ENCODE measurements at regions not wholly inside any gene's neighbourhood (a gene's known extent, or its start where the extent isn't known, plus 50 kb on each side); places are given as distances from the start of the nearest gene placed in this dataset.
"Not testable (repeated sequence)": the region's sequence is repeated elsewhere in the genome, so short reads cannot be mapped to it uniquely, and the experiment has no call there.

DNA sequence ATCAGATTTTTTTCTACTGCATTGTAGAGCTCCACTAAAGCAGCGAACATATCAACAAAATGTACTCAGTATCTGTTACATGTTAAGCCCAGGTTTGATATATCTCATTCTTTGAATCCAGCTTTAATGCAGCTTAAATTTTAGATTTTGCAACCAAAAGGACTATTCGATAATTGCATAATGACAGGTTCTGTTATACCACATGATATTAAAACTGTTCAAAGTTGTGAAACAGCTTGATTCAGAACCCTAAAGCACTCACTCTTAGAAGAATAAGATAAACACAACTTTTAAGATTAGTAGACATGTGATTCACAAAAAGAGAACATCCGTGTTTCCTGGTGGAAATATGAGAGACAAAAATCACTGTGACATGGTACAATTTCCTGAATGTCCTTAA lies 427.9 kb downstream of the CDH11 start:
- ATAC-seq (no peak), DNase-seq (no peak)
- Histone ChIP-seq H3K27ac (ENCODE audit: low read length) (no peak overlapping the region), H3K9me3 (ENCODE audit: control insufficient read depth, low read length) (no peaks in the 10 kb centered on the region), H3K27me3 (ENCODE audit: control insufficient read depth, insufficient read depth) (no peaks in the 10 kb centered on the region), H3K4me1 (ENCODE audit: control insufficient read depth, insufficient read depth, low read length) (no peaks in the 10 kb centered on the region), H3K4me3 (ENCODE audit: low read length) (no peak overlapping the region)
- WGBS, result 76% methylated on average over 3 of the region's 3 CpGs
- intact Hi-C loops (cut with DNase I), result no loop called here

DNA sequence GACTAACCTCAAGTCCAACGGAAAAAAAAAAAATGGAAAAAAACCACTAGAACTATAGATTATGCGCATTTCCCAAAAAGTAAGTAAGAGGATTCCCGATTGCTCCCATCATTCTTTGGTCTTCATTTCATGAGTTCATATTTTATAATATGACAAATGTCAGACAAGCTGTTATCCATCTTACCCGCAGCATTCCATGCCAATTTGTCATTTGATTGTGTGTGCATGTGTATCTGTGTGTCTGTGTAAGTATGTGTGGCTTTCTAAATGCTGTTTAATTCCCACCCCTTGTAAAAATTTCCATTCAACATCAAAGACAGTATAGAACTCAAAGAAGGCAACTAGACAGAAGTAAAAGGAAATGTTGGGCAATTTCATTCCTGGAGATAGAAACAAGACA lies 434.1 kb downstream of the CDH11 start:
- ATAC-seq, result no peak
- intact Hi-C loops (cut with DNase I), result no loop called here

DNA sequence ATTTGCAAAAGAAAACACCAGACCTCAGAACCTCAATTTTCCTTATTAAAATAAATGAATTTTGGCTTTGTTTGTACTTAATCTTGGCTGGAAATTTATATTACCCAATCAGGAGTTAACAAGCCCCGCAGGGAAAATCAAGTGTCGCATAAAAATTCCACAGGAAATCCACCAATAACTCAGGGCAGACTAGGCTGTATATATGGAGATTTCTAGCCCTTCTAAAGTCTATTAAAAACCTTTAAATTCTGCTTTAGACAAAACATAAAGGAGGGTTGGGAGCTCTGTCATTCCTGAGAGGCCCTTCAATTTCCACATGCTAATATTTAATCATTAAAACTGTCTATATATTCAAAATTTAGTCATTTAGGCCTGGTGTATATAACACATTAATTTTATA lies 434.7 kb downstream of the CDH11 start:
- 75% methylated on average over 2 of the region's 2 CpGs for WGBS
- Histone ChIP-seq H3K4me1 (ENCODE audit: control insufficient read depth, insufficient read depth, low read length) (no peaks in the 10 kb centered on the region), H3K9me3 (ENCODE audit: control insufficient read depth, low read length) (no peaks in the 10 kb centered on the region), H3K27ac (ENCODE audit: low read length) (no peak overlapping the region), H3K27me3 (ENCODE audit: control insufficient read depth, insufficient read depth) (no peaks in the 10 kb centered on the region), H3K4me3 (ENCODE audit: low read length) (no peak overlapping the region)
- no peak for DNase-seq
- intact Hi-C loops (cut with DNase I), result no loop called here
- no peak for ATAC-seq

More for the DNA sequence above, 434.1 kb downstream of the CDH11 start:
- H3K27me3 ChIP-seq (ENCODE audit: control insufficient read depth, insufficient read depth), result no peaks in the 10 kb centered on the region
- no peak for DNase-seq
- no peaks in the 10 kb centered on the region for H3K4me1 ChIP-seq (ENCODE audit: control insufficient read depth, insufficient read depth, low read length)
- no peaks in the 10 kb centered on the region for H3K9me3 ChIP-seq (ENCODE audit: control insufficient read depth, low read length)
- WGBS, result 88% methylated on average over 4 of the region's 4 CpGs
- no peak overlapping the region for H3K4me3 ChIP-seq (ENCODE audit: low read length)
- no peak overlapping the region for H3K27ac ChIP-seq (ENCODE audit: low read length)

- no peaks in the 10 kb centered on the region for H3K4me1 ChIP-seq (ENCODE audit: control insufficient read depth, insufficient read depth, low read length)
- ATAC-seq, result no peak
- intact Hi-C loops (cut with DNase I), result no loop called here
- 67% methylated on average over 4 of the region's 4 CpGs for WGBS
- DNase-seq, result no peak
- no peak overlapping the region for H3K27ac ChIP-seq (ENCODE audit: low read length)
- no peak overlapping the region for H3K4me3 ChIP-seq (ENCODE audit: low read length)
- H3K27me3 ChIP-seq (ENCODE audit: control insufficient read depth, insufficient read depth), result no peaks in the 10 kb centered on the region
- no peaks in the 10 kb centered on the region for H3K9me3 ChIP-seq (ENCODE audit: control insufficient read depth, low read length)
Measured at GRCh38 chr16:64679976-64680690, 441.7 kb downstream of the CDH11 start.

DNA sequence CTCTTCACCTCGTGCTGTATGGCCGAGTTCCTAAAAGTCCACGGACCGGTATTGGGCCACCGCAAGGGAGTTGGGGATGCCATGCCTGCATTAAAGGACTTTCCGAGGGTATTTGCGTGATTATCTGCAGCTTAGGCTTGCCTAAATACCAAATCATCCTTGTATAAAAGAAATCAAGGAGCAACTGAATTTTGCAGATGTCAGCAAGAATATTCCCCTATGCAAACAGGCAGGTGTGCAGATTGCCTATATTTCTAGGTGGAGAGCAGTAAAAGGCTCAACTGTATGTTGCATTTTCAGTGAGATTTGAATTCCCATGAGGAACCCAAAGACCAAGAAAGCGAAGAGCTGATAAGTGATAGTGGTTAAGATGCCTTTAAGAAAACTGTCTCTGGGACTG lies 452.3 kb downstream of the CDH11 start:
- ATAC-seq (no peak), DNase-seq (no peak)
- Histone ChIP-seq H3K4me3 (ENCODE audit: low read length) (no peak overlapping the region), H3K27me3 (ENCODE audit: control insufficient read depth, insufficient read depth) (no peaks in the 10 kb centered on the region), H3K4me1 (ENCODE audit: control insufficient read depth, insufficient read depth, low read length) (no peaks in the 10 kb centered on the region), H3K27ac (ENCODE audit: low read length) (no peak overlapping the region), H3K9me3 (ENCODE audit: control insufficient read depth, low read length) (no peaks in the 10 kb centered on the region)
- intact Hi-C loops (cut with DNase I), result no loop called here
- WGBS, result 92% methylated on average over 8 of the region's 8 CpGs

- no peaks in the 10 kb centered on the region for H3K9me3 ChIP-seq (ENCODE audit: control insufficient read depth, low read length)
- H3K27ac ChIP-seq (ENCODE audit: low read length), result no peak overlapping the region
- no peak overlapping the region for H3K4me3 ChIP-seq (ENCODE audit: low read length)
- DNase-seq, result no peak
- intact Hi-C loops (cut with DNase I), result no loop called here
- no peaks in the 10 kb centered on the region for H3K4me1 ChIP-seq (ENCODE audit: control insufficient read depth, insufficient read depth, low read length)
- H3K27me3 ChIP-seq (ENCODE audit: control insufficient read depth, insufficient read depth), result no peaks in the 10 kb centered on the region
- no peak for ATAC-seq
- 93% methylated on average over 3 of the region's 3 CpGs for WGBS
Measured at GRCh38 chr16:64667334-64667877, 454.5 kb downstream of the CDH11 start.

- intact Hi-C loops (cut with DNase I); H3K4me3 ChIP-seq (ENCODE audit: low read length); DNase-seq; H3K27ac ChIP-seq (ENCODE audit: low read length); H3K27me3 ChIP-seq (ENCODE audit: control insufficient read depth, insufficient read depth); H3K9me3 ChIP-seq (ENCODE audit: control insufficient read depth, low read length); ATAC-seq; H3K4me1 ChIP-seq (ENCODE audit: control insufficient read depth, insufficient read depth, low read length): not testable (repeated sequence)
Measured at GRCh38 chr16:64662312-64662711, 459.6 kb downstream of the CDH11 start.

DNA sequence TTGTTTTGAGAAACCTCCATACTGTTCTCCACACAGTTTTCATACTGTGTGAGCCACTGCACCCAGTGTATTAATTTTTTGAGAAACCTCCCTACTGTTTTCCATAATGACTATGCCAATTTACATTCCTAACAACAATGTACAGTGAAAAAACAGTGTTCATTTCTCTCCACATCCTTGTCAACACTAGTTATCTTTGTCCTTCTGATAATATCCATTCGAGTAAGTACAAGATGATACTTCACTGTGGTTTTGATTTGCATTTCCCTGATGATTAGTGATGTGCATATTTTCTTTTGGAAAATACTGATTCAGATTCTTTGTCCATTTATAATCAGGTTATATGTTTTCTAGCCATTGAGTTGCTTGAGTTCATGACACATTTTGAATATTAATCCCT lies 462.0 kb downstream of the CDH11 start:
- H3K9me3 ChIP-seq (ENCODE audit: control insufficient read depth, low read length), result no peaks in the 10 kb centered on the region
- no peaks in the 10 kb centered on the region for H3K4me1 ChIP-seq (ENCODE audit: control insufficient read depth, insufficient read depth, low read length)
- no peak overlapping the region for H3K4me3 ChIP-seq (ENCODE audit: low read length)
- H3K27ac ChIP-seq (ENCODE audit: low read length), result no peak overlapping the region
- DNase-seq, result no peak
- WGBS, result 25% methylated on average over 1 of the region's 1 CpG
- no peaks in the 10 kb centered on the region for H3K27me3 ChIP-seq (ENCODE audit: control insufficient read depth, insufficient read depth)
- intact Hi-C loops (cut with DNase I), result no loop called here
- ATAC-seq, result no peak

DNA sequence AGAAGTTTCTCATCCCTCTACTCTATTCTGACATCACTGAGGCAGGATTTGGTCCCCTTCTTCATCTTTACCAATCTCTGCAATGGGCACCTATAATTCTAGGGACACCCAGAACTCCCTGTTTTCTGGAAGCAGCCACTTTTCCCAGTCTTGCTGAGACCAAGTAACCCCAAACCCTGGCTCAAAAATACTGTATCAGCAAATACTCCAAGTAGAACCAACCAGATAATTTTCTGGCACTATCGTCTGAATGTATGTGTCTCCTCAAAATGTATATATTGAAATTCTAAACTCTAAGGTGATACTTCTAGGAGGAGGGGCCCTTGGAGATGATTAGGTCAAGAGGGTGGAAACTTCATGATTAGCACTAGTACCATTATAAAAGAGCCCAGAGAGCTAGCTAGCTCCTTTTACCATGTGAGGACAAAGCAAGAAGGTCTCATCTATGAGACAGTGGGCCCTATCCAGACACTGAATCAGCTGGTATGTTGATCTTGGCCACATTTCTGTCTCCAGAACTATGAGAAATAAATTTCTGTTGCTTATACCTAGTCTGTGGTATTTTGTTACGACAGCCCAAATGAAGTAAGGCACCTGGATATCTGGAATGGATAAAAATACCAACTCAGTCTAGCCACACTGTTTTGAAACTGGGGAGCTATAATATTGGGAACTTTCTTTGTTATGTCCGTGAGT lies 464.4 kb downstream of the CDH11 start:
- intact Hi-C loops (cut with DNase I), result no loop called here
- Histone ChIP-seq H3K4me3 (ENCODE audit: low read length) (no peak overlapping the region), H3K4me1 (ENCODE audit: control insufficient read depth, insufficient read depth, low read length) (no peaks in the 10 kb centered on the region), H3K27ac (ENCODE audit: low read length) (no peak overlapping the region), H3K27me3 (ENCODE audit: control insufficient read depth, insufficient read depth) (no peaks in the 10 kb centered on the region), H3K9me3 (ENCODE audit: control insufficient read depth, low read length) (no peaks in the 10 kb centered on the region)
- no peak for DNase-seq
- 81% methylated on average over 3 of the region's 3 CpGs for WGBS
- ATAC-seq, result no peak

DNA sequence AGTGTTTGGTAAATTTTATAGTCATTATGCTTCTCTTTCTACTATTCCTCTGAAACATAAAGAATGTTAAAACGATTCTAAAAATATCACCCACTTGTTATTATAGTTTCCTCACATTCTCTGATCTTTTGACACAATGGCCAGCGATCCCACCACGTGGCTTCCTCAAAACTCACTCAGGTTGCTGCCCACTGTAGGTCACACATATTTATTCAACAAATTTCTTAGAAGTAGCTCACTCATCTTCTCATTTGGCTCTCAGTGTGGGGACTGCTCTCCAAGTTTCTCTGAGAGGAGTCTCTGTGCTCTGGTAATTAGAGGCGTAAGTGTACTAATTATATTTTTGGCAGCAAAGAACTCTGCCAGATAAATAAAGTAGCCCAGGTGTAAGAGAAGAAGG lies 465.4 kb downstream of the CDH11 start:
- ATAC-seq, result no peak
- no peak overlapping the region for H3K4me3 ChIP-seq (ENCODE audit: low read length)
- H3K27ac ChIP-seq (ENCODE audit: low read length), result no peak overlapping the region
- intact Hi-C loops (cut with DNase I), result no loop called here
- no peak for DNase-seq
- WGBS, result 68% methylated on average over 4 of the region's 4 CpGs
- H3K9me3 ChIP-seq (ENCODE audit: control insufficient read depth, low read length), result no peaks in the 10 kb centered on the region
- no peaks in the 10 kb centered on the region for H3K27me3 ChIP-seq (ENCODE audit: control insufficient read depth, insufficient read depth)
- no peaks in the 10 kb centered on the region for H3K4me1 ChIP-seq (ENCODE audit: control insufficient read depth, insufficient read depth, low read length)

- DNase-seq, result no peak
- ATAC-seq, result no peak
- Histone ChIP-seq H3K4me3 (ENCODE audit: low read length) (no peak overlapping the region), H3K4me1 (ENCODE audit: control insufficient read depth, insufficient read depth, low read length) (no peaks in the 10 kb centered on the region), H3K27me3 (ENCODE audit: control insufficient read depth, insufficient read depth) (no peaks in the 10 kb centered on the region), H3K9me3 (ENCODE audit: control insufficient read depth, low read length) (no peaks in the 10 kb centered on the region), H3K27ac (ENCODE audit: low read length) (no peak overlapping the region)
- intact Hi-C loops (cut with DNase I), result no loop called here
Measured at GRCh38 chr16:64654178-64654577, 467.7 kb downstream of the CDH11 start.

Data from right cardiac atrium (tissue), 5 donors.